Adipocyte (in vitro differentiated cells): ENCODE measurements at regions not wholly inside any gene's neighbourhood (a gene's known extent, or its start where the extent isn't known, plus 50 kb on each side); places are given as distances from the start of the nearest gene placed in this dataset.
"Not testable (repeated sequence)": the region's sequence is repeated elsewhere in the genome, so short reads cannot be mapped to it uniquely, and the experiment has no call there.

Source experiments
- DNase-seq: peaks from one replicate; pipeline ENCODE4 v3.0.0-alpha.2; 2015; ENCODE audit warnings: low read depth
- H3K27me3 ChIP-seq: replicated peaks from 2 replicates; pipeline ENCODE4 v1.7.0; 2013; ENCODE audit warnings: mild to moderate bottlenecking, low read length, moderate library complexity; ENCODE audit not compliant: control insufficient read depth, insufficient read depth
- H3K36me3 ChIP-seq: 2 replicates; pipeline ENCODE4 v1.7.0; 2013; ENCODE audit warnings: low read length, mild to moderate bottlenecking, moderate library complexity; ENCODE audit not compliant: control insufficient read depth, insufficient read depth, severe bottlenecking
- H3K4me1 ChIP-seq: 2 replicates; pipeline ENCODE4 v1.7.0; 2013; ENCODE audit warnings: mild to moderate bottlenecking, low read length, moderate library complexity; ENCODE audit not compliant: control insufficient read depth, insufficient read depth
- H3K4me3 ChIP-seq: 2 replicates; pipeline ENCODE4 v1.7.0; 2013; ENCODE audit warnings: mild to moderate bottlenecking, low read length, moderate library complexity
- H3K9ac ChIP-seq: 2 replicates; pipeline ENCODE4 v1.7.0; 2013; ENCODE audit warnings: mild to moderate bottlenecking, low read length, moderate library complexity
- H3K9me3 ChIP-seq: 2 replicates; pipeline ENCODE4 v1.7.0; 2013; ENCODE audit warnings: mild to moderate bottlenecking, low read length, moderate library complexity; ENCODE audit not compliant: control insufficient read depth

- not testable (repeated sequence) for H3K9me3 ChIP-seq, DNase-seq, H3K36me3 ChIP-seq, H3K4me1 ChIP-seq, H3K4me3 ChIP-seq, H3K27me3 ChIP-seq, H3K9ac ChIP-seq
These were observed 914.9 kb downstream of the OTOL1 start for GRCh38 chr3:162411556-162411955.

GRCh38 chr3:162421721-162422120 is 925.1 kb downstream of the OTOL1 start:
- no peak for DNase-seq
- H3K4me3 ChIP-seq = no peak overlapping the region
- no peak overlapping the region for H3K9ac ChIP-seq
- H3K9me3 ChIP-seq = no peaks in the 10 kb centered on the region
- no peaks in the 10 kb centered on the region for H3K36me3 ChIP-seq
- H3K4me1 ChIP-seq = no peaks in the 10 kb centered on the region
- no peaks in the 10 kb centered on the region for H3K27me3 ChIP-seq

GRCh38 chr3:162428192-162428591 is 931.6 kb downstream of the OTOL1 start:
- Histone ChIP-seq H3K36me3 (no peaks in the 10 kb centered on the region), H3K4me1 (no peaks in the 10 kb centered on the region), H3K9me3 (peaks cover 7% of the 10 kb centered on the region), H3K4me3 (no peak overlapping the region), H3K27me3 (no peaks in the 10 kb centered on the region), H3K9ac (no peak overlapping the region)
- DNase-seq = no peak

- Histone ChIP-seq H3K4me3 (no peak overlapping the region), H3K36me3 (no peaks in the 10 kb centered on the region)
- DNase-seq = no peak
These were observed 939.1 kb downstream of the OTOL1 start for GRCh38 chr3:162435750-162436149.

GRCh38 chr3:162436826-162437225 is 940.2 kb downstream of the OTOL1 start:
- no peak overlapping the region for H3K4me3 ChIP-seq

More at GRCh38 chr3:162435750-162436149, 939.1 kb downstream of the OTOL1 start:
- Histone ChIP-seq H3K9ac (no peak overlapping the region), H3K4me1 (no peaks in the 10 kb centered on the region), H3K27me3 (no peaks in the 10 kb centered on the region), H3K9me3 (peaks cover 12% of the 10 kb centered on the region)

GRCh38 chr3:162437480-162437879 is 940.9 kb downstream of the OTOL1 start:
- Histone ChIP-seq H3K9ac (no peak overlapping the region), H3K36me3 (no peaks in the 10 kb centered on the region), H3K4me1 (peaks cover 5% of the 10 kb centered on the region), H3K9me3 (peaks cover 6% of the 10 kb centered on the region), H3K27me3 (no peaks in the 10 kb centered on the region), H3K4me3 (no peak overlapping the region)
- no peak for DNase-seq

More at GRCh38 chr3:162436826-162437225, 940.2 kb downstream of the OTOL1 start:
- Histone ChIP-seq H3K27me3 (no peaks in the 10 kb centered on the region), H3K4me1 (peaks cover 1% of the 10 kb centered on the region), H3K9me3 (peaks cover 9% of the 10 kb centered on the region), H3K36me3 (no peaks in the 10 kb centered on the region), H3K9ac (no peak overlapping the region)
- DNase-seq = no peak

GRCh38 chr3:162441716-162442115 is 945.1 kb downstream of the OTOL1 start:
- Histone ChIP-seq H3K9ac (no peak overlapping the region), H3K4me3 (no peak overlapping the region), H3K4me1 (peaks cover 5% of the 10 kb centered on the region), H3K27me3 (no peaks in the 10 kb centered on the region), H3K9me3 (no peaks in the 10 kb centered on the region), H3K36me3 (no peaks in the 10 kb centered on the region)
- peak; percentile 79 for DNase-seq

- Histone ChIP-seq H3K4me3 (no peak overlapping the region), H3K27me3 (no peaks in the 10 kb centered on the region), H3K4me1 (peaks cover 5% of the 10 kb centered on the region)
These were observed 946.8 kb downstream of the OTOL1 start for GRCh38 chr3:162443376-162443775.

GRCh38 chr3:162468791-162469190 is 972.2 kb downstream of the OTOL1 start:
- H3K9ac ChIP-seq = no peak overlapping the region
- H3K4me3 ChIP-seq = no peak overlapping the region
- H3K4me1 ChIP-seq = no peaks in the 10 kb centered on the region
- no peak for DNase-seq
- H3K9me3 ChIP-seq = no peaks in the 10 kb centered on the region
- no peaks in the 10 kb centered on the region for H3K36me3 ChIP-seq
- H3K27me3 ChIP-seq = no peaks in the 10 kb centered on the region

More at GRCh38 chr3:162443376-162443775, 946.8 kb downstream of the OTOL1 start:
- no peaks in the 10 kb centered on the region for H3K36me3 ChIP-seq
- no peak overlapping the region for H3K9ac ChIP-seq
- no peak for DNase-seq
- H3K9me3 ChIP-seq = no peaks in the 10 kb centered on the region

GRCh38 chr3:162487138-162487537 is 990.5 kb downstream of the OTOL1 start:
- Histone ChIP-seq H3K4me3 (no peak overlapping the region), H3K27me3 (no peaks in the 10 kb centered on the region), H3K36me3 (no peaks in the 10 kb centered on the region), H3K9me3 (no peaks in the 10 kb centered on the region), H3K9ac (no peak overlapping the region), H3K4me1 (peaks cover 5% of the 10 kb centered on the region)
- peak; percentile 8 for DNase-seq

- H3K9me3 ChIP-seq = no peaks in the 10 kb centered on the region
- no peak overlapping the region for H3K9ac ChIP-seq
- peaks cover 16% of the 10 kb centered on the region for H3K4me1 ChIP-seq
- no peak overlapping the region for H3K4me3 ChIP-seq
- no peak for DNase-seq
- H3K27me3 ChIP-seq = no peaks in the 10 kb centered on the region
- H3K36me3 ChIP-seq = no peaks in the 10 kb centered on the region
These were observed 993.2 kb downstream of the OTOL1 start for GRCh38 chr3:162489853-162490252.

GRCh38 chr3:162491952-162492351 is 995.3 kb downstream of the OTOL1 start:
- H3K36me3 ChIP-seq = no peaks in the 10 kb centered on the region

More at GRCh38 chr3:162491952-162492351, 995.3 kb downstream of the OTOL1 start:
- H3K4me3 ChIP-seq = no peak overlapping the region
- no peak overlapping the region for H3K9ac ChIP-seq
- no peaks in the 10 kb centered on the region for H3K27me3 ChIP-seq
- peaks cover 16% of the 10 kb centered on the region for H3K4me1 ChIP-seq
- DNase-seq = peak; percentile 54
- no peaks in the 10 kb centered on the region for H3K9me3 ChIP-seq
